Posterior cingulate gyrus (tissue), 11 donors: ENCODE measurements at regions not wholly inside any gene's neighbourhood (a gene's known extent, or its start where the extent isn't known, plus 50 kb on each side); places are given as distances from the start of the nearest gene placed in this dataset.

ENCODE experiments used
- DNase-seq, 10 donors: peaks; one replicate each; pipeline versions ENCODE4 v3.0.0 to v3.0.0-alpha.2; 2020 to 2021; ENCODE audit warnings: mixed read lengths in 3 of 10
- intact Hi-C: fragments of 100-400 bp; cut with DNase I; formaldehyde crosslinking; loops from one replicate; pipeline ENCODE4 v1.15.1; 2023

DNA sequence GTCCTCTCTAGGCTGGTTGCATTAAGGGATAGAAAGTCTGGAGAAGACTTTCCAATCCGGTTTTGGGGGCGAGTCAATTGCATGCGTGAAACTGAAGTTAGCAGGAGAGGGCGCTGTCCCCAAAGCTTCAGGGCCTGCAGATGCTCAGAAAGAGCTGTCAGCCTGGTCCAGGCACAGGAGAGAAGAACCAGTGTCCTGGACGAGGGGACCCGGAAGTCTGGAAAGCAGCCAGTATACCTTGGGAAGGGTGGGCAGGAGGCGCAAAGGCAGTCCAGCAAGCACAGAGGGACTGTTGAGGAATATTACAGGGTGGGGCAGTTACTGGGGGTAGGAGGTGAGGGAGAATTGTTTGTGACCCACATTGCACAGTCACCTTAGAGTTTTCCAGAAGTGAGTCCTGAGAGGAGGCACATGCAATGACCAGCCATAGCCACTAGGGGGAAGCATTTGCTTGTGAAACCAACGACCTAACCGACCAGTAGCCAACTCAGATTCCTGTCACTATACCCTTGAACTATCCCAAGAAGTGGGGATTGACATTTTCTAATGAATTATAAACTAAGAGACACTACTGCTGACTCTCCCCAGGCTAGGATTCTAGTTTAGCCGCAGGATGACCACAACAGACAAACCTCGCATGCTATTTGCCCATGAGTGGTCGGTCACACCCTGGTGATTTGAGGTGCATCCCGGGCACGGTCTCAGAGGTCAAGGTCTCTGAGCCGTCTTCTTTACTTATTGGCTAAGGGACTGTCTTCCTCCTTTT lies 172.8 kb downstream of the RDH14 start:
- peak; percentile 47 to 95 (median 82) for DNase-seq
- intact Hi-C loops, result loop anchor here (1.0 to 5.0 kb wide), 2 partner anchors 976 to 1475 kb away; no protein-coding TSS in a partner anchor

DNA sequence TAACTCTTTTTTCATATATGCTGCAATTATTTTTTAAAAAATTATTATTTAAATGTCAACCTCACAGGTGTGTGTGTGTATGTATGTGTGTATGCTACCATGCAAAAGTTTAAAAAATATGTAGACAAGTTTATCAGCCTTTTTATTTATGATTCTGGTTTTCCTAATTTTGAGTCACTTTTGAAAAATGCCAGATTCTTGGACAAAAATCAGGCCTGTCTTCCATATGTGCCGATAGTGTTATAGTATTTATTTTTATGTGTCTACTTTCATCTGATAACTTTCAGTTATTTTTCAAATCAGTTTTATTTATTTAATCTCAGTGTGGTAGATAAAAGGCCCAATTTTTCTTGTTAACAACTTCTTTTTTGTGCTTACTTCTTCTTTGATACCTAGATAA lies 176.2 kb downstream of the RDH14 start:
- no peak for DNase-seq
- intact Hi-C loops, result no loop called here

DNA sequence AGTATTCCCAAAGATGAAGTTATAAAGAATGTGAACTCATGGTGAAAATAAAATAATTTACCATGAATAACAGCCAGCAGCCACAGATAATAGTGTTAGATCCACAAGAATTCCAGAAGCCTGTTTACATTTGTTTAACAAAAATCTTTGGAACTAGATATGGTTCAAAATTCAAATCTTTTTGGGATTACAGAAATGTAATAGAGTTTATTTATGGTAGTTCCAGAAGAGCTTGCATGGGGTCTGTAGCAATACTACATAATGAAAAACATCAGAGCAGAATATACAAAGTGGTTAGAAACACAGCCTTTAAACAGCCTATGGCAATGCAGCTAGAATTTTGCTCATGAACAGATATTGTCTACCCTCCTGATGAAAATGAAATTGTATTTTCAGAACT lies 179.1 kb downstream of the RDH14 start:
- intact Hi-C loops, result no loop called here
- DNase-seq, result no peak

DNA sequence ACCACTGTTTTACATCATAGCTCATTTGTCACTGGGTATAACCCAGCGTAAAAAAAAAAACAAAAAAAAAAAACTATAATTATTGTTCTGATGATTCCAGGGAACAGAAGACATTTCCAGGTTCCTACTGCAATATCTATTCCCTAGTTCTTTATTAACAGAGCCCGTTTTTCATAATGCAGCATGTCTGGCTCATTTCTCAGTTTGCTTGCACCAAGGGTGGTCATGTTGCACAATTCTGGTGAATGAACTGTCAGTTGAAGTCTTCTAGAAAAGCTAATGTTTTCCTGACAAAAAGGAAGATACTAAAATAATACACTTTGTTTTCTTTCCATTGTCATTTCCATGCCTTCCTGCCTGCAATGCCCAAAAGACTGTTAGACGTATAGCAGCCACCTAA lies 180.1 kb downstream of the RDH14 start:
- intact Hi-C loops, result no loop called here

DNA sequence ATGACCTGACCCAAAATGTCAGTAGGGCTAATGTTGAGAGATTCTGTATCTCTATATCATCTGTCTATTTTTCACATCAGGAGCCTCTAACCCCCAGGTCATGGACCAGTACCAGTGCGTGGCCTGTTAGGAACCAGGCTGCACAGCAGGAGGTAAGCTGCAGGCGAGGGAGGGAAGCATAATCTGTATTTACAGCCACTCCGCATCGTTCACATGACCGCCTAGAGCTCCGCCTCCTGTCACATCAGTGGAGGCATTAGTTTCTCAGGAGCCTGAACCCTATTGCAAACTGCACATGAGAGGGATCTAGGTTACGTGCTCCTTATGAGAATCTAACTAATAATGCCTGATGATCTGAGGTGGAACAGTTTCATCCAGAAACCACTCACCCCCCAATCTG lies 180.6 kb downstream of the RDH14 start:
- DNase-seq, result no peak
- intact Hi-C loops, result no loop called here

More for the DNA sequence above, 180.1 kb downstream of the RDH14 start:
- DNase-seq, result no peak

DNA sequence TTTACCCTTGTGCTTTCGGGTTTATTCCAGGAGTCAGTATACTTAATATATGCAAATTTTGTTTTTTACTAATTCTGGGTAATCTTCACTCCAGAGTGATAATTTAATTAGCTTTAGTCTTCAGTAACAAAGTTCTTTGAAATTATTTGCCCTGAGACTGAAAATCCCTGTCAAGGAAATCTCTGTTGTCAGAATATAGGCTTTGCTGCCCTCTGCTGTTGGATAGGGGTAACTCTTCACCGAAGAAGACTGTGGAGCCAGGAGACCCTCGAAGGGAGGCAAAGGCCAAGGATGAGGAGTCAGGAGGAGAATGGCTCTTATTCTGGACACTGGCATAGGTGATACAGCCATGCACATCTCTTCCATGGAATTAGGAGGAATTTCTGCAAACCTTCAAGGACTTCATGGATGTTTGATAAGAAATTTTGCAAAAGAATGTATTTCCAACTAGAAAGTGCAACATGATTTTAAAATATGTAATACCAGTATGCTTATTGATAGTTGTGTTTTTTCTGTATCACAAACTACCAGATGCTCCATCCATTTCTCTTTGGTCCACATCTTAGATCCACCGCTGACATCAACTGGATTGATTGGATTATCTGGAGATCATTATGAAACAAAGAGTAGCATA lies 182.3 kb downstream of the RDH14 start:
- intact Hi-C loops, result loop anchor here (1.0 kb wide), 1 partner anchor 527 kb away; no protein-coding TSS in a partner anchor
- DNase-seq, result peak in 5 of 10 donors; percentile 7 to 37 (median 21)

DNA sequence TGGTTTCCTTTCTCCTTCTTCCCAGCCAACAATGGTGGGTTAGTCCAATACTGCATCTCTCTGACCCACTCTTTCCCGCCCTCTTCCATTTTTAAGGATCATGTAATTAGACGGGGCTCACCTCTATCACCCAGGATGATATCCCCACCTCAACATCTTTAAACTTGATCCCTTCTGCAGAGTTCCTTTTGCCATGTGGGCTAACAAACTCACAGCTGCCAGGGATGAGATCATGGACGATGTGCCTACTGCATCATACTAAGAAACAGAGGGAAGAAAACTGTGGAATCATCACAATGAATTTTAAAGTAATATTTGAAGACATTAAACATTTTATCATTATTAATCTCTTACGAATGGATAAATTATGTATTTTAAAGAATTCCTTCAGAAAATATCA lies 183.5 kb downstream of the RDH14 start:
- intact Hi-C loops, result no loop called here
- no peak for DNase-seq

DNA sequence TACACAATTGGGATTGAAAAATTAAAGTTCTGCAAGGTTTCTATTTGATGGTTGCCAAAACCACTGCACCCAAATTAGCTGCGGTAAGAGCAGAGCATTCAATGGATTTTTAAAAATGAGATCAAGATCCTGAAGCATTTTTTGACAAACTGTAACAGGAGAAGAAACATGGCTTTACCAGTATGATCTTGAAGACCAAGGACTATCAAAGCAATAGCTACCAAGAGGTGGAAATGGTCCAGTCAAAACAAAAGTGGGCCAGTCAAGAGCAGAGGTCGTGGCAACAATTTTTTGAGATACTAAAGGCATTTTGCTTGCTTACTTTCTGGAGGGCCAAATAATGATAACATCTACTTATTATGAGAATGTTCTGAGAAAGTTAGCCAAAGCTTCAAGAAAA lies 186.8 kb downstream of the RDH14 start:
- DNase-seq, result no peak
- intact Hi-C loops, result no loop called here

DNA sequence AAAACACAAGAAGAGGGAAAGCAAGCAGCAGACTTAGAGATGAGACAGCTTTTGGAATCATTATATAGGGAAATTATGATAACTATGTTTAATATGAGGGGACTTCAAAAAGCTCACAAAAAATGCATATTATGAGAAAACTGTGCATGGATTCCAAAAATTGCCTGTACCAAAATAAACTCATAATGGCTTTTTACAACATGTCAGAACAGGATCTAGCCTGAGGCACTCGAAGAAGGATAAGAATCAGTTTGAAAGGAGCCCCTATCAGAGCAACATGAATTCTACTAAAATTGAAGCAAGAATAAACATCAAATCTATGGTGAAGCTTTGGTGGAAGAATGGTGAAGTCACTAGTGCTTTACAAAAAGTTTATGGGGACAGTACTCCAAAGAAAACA lies 187.4 kb downstream of the RDH14 start:
- intact Hi-C loops, result no loop called here
- no peak for DNase-seq

DNA sequence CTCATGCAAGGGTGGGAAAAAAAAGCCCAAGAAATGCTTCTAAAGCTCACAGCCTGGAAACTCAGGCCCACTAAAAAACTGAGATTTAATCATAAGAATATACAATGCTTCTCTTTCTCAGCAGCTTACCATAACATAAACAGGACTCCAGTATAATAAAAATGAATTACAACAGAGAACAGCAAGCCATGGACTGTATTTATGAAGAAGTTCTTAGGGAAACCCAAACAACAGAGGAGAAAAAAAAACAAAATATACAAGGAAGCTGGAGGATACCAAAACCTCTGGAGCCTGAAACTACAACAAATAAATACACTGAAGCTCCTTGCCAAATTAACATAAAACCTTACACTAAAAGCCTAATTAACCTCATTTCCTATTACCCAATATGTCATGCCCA lies 187.8 kb downstream of the RDH14 start:
- no peak for DNase-seq
- intact Hi-C loops, result no loop called here

DNA sequence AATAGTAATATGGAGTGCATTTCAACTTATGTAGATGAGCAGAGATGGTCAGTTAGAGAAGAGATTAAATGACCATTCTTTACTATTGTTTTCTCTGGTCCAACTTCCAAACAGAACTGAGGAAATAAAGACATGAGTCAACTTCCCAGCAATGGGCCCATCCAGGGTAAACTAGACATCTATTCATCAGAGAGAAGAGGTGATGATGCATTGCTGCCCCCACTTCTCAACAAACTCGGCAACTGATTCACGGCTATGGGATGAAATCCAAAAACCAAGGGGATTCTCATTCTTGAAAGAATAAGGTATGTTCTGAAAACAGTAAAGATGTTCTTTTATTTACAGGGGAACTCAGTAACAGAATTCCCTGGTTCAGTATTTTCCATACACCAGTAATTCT lies 190.7 kb downstream of the RDH14 start:
- no peak for DNase-seq
- intact Hi-C loops, result no loop called here

DNA sequence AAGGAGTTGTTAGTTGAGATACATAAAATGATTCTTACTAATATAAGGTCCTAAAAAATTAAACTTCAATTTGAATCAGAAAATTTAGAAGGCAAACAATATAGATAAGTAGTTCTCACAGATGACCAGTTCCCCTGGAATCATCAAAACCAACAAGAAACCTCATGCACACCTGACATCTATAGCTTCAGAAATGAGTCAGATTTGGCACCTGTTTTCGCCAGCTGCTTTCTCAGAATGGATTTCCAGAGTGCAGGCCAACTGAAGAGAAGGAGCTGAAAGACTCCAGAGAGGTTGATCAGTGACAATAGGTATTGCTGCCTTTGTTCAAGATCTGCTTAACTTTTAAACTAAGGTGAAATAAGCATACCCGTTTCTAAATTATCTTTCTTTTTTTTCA lies 192.4 kb downstream of the RDH14 start:
- DNase-seq, result no peak
- intact Hi-C loops, result no loop called here

DNA sequence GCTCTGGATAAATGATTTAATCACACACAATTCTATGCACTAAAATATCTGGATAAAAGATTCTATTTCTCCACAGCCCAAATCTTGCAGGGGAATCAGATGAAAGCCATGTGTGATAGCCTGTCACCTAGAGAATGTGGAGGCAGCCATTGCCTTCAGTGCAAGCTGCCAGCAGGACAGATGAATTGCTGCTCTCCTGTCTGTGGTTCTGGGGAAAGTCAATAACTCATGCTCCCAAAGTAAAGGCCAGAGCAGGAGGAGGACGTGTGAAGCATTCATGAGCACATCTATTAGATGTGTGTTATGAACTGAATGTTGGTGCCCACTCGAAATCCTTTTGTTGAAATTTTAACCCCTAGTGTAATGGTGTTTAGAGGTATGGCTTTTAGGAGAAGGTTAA lies 195.1 kb downstream of the RDH14 start:
- intact Hi-C loops, result no loop called here
- no peak for DNase-seq

DNA sequence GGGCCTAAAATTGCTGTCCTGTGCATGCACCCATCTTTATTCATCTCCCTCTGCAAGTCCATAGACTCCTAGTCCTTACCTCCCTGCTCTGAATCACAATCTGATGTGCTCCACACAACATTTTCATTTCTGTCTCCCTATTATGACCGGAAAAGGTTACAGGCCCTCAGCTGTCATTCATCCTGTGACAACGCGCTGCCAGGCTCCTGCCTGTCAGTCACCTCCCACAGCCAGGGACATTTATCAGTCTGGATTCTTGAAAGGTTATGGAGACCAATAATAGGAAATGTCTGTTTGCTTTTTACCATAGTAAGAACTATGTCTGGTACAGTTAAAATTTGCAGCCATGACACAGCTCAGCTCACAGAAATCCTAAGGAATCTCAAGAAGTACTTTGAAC lies 197.1 kb downstream of the RDH14 start:
- DNase-seq, result no peak
- intact Hi-C loops, result no loop called here

DNA sequence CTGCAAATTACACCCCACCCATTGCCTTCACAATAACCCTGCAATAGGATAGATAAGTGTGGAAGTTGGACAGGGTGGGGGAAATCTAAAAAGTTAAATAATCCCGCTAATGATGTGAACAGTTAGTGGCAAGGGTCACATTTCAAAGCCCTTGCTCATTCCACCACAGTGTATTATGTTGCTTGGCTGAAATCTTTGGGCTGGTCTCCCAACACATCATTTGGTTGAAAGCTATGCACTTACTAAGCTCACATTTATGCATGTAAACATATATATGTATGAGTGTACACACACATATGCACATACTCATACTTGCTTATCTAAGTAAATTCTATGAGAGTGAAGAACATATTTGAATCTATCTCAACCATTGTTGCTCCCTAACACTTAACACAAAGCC lies 197.8 kb downstream of the RDH14 start:
- no peak for DNase-seq
- intact Hi-C loops, result no loop called here

DNA sequence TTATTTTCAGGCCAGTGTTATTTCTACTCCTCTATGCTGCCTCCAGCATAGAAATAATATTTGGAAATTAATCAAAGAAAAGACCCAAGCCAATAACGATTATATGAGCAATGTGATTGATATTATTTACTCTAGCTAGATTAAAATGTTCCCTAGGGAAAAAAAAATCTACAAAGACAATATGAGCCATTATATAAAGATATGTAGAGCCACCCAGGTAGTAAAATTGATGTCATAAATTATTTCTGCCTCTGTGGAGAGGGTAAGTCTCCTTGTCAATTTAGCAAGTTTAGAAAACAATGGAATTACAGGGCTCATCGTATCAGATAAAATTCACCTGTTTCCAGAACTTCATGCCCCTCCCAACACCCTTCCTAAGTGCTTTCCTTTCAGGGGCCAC lies 202.9 kb downstream of the RDH14 start:
- intact Hi-C loops, result no loop called here
- no peak for DNase-seq

DNA sequence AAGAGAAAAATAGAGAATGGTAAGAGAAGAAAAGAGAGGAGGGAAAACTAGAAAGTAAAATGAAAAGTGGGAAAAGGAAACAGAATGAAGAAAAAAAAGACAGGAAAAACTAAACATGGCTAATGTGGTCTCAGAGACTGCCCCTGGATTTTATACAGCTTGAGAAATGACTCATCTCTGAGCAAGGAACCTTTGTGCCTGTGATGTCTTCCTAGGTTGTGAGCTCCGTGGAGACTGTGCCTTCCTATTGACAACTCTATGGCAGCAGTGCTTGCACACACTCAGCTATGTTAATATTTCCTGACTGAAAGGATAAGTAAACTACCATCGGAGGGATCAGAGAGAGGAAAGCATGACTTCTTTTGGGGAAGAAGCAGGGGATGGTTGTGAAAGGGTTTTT lies 203.8 kb downstream of the RDH14 start:
- intact Hi-C loops, result no loop called here
- no peak for DNase-seq

DNA sequence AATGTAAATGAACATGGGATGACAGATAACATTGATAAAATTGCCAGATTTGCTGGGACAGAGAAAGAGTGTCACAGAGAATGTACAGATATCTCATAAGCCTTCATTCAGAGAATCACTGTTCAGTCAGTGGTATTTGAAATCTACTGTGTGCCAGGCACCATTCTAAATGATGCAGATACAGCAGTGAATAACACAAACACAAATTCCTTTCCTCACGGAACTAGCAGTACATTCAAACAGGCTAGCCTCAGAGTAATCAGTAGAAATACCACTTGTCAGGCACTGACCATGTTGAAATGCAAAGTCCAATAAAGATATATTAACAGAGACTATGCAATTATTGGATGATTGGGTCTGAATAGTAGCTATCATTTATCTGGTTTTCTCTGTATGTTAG lies 211.0 kb downstream of the RDH14 start:
- intact Hi-C loops, result no loop called here
- DNase-seq, result no peak

DNA sequence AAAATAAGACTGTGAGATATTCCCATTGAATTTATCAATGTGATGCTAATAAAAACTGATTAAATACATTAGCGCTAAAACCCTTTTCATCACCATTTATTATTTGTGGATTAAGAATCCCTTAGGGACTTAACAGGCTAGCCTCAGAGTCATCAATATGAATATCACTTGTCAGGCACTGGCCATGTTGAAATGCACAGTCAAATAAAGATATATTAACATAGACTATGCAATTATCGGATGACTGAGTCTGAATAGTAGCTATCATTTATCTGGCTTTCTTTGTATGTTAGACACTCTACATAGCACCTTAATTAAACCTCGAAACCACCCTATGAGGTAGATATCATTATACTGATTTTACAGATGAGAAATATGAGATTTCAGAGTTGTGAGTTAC lies 213.6 kb downstream of the RDH14 start:
- DNase-seq, result no peak

DNA sequence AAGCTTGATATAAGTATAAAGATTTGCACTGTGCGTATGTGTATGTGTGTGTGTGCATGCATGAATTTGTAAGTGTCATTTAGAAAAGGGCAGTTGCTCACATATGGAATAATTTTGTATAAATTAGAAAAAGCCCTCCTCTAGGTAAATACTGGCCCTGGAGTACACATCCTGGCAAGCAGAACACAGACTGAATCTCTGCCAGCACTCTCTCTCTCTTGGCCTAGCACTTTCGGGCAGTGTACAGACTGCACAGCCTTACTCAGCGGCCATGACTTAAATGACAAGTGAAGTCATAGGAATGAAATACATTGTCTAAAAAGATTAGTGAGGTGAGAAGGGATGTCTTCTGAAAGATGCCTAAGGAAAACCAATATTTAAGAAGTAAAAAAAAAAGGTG lies 214.1 kb downstream of the RDH14 start:
- no peak for DNase-seq
- intact Hi-C loops, result no loop called here

More for the DNA sequence above, 213.6 kb downstream of the RDH14 start:
- intact Hi-C loops, result no loop called here

DNA sequence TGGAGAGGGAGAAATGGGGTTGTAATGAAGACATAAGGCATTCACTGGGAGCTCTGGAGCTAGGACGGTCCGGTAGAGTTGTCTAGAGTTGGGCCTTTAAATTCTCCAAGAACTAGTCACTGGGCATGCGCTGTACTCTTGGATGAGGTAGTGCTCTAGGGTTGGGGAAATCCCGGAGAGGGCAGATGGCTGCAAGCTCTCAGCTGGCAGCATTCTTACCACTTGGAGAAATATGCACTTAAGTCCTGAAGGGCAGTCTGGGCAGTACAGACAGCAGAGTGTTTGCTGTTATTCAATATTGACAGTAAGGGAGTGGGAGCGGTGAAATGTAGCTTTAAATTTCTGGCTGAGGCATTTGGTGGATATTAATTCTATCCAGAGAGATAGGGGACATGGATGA lies 214.6 kb downstream of the RDH14 start:
- intact Hi-C loops, result no loop called here
- DNase-seq, result no peak

DNA sequence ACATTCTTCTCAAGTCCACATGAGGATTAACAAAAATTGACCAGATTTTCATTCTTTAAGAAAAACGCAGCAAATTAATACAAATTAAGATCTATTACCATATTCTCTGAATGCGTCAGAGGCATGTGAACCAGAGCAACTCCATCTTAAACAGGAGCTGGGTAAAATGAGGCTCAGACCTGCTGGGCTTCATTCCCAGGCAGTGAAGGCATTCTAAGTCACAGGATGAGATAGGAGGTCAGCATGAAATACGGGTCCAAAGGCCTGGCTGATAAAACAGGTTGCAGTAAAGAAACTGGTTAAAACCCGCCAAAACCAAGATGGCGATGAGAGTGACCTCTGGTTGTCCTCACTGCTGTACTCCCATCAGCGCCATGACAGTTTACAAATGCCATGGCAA lies 217.6 kb downstream of the RDH14 start:
- intact Hi-C loops, result no loop called here
- DNase-seq, result no peak
